DOHH2 (cell line): ENCODE measurements at regions not wholly inside any gene's neighbourhood (a gene's known extent, or its start where the extent isn't known, plus 50 kb on each side); places are given as distances from the start of the nearest gene placed in this dataset.

Experiments used
- H3F3A ChIP-seq: fragments of 200-600 bp; sonication (generic), shearing (Covaris generic); 2 replicates; pipeline ENCODE4 v1.6.0; 2016; ENCODE audit warnings: antibody characterized with exemption, mild to moderate bottlenecking; ENCODE audit not compliant: control insufficient read depth, insufficient read depth
- H3K27ac ChIP-seq: fragments of 200-600 bp; sonication (generic); 2 replicates; pipeline ENCODE4 v1.5.1; 2014; ENCODE audit warnings: low read depth, mild to moderate bottlenecking, low read length, moderate library complexity
- H3K27me3 ChIP-seq: fragments of 200-600 bp; sonication (generic); 2 replicates; pipeline ENCODE4 v1.6.1; 2014; ENCODE audit warnings: mild to moderate bottlenecking, low read length, mixed read lengths; ENCODE audit not compliant: control insufficient read depth
- H3K36me3 ChIP-seq: fragments of 200-600 bp; sonication (generic); 2 replicates; pipeline ENCODE4 v1.6.1; 2014; ENCODE audit warnings: mild to moderate bottlenecking, low read length, moderate library complexity, mixed read lengths; ENCODE audit not compliant: control insufficient read depth
- H3K4me1 ChIP-seq: fragments of 200-600 bp; sonication (generic); 2 replicates; pipeline ENCODE4 v1.6.1; 2014; ENCODE audit warnings: mild to moderate bottlenecking, low read length, mixed read lengths; ENCODE audit not compliant: control insufficient read depth
- H3K4me2 ChIP-seq: fragments of 200-600 bp; sonication (generic); 2 replicates; pipeline ENCODE4 v1.6.0; 2014; ENCODE audit warnings: mild to moderate bottlenecking, low read length, moderate library complexity
- H3K4me3 ChIP-seq: fragments of 200-600 bp; sonication (generic); 2 replicates; pipeline ENCODE4 v1.5.1; 2014; ENCODE audit warnings: mild to moderate bottlenecking, low read length, mixed read lengths
- H3K79me2 ChIP-seq: fragments of 200-600 bp; sonication (generic); 2 replicates; pipeline ENCODE4 v1.6.1; 2014; ENCODE audit warnings: mild to moderate bottlenecking, low read length, mixed read lengths; ENCODE audit not compliant: control insufficient read depth
- H3K9me2 ChIP-seq: fragments of 200-600 bp; sonication (generic); replicated peaks from 2 replicates; pipeline ENCODE4 v1.6.1; 2014; ENCODE audit warnings: mild to moderate bottlenecking, low read length, mixed read lengths; ENCODE audit not compliant: control insufficient read depth
- H3K9me3 ChIP-seq: fragments of 200-600 bp; sonication (generic); 2 replicates; pipeline ENCODE4 v1.6.1; 2014; ENCODE audit warnings: antibody characterized with exemption, low read length, mixed read lengths; ENCODE audit not compliant: control insufficient read depth, insufficient read depth
- H4K20me1 ChIP-seq: fragments of 200-600 bp; sonication (generic); 2 replicates; pipeline ENCODE4 v1.6.0; 2014; ENCODE audit warnings: low read depth, mild to moderate bottlenecking, antibody characterized with exemption, low read length, moderate library complexity; ENCODE audit not compliant: control insufficient read depth, insufficient read depth
- CTCF ChIP-seq: fragments of 200-600 bp; sonication (generic); IDR thresholded peaks from one replicate; pipeline ENCODE4 v1.5.1; 2014; ENCODE audit warnings: antibody characterized with exemption, mild to moderate bottlenecking, low read depth, low read length; ENCODE audit not compliant: poor library complexity, severe bottlenecking
- EZH2phosphoT487 ChIP-seq: fragments of 200-600 bp; sonication (generic); IDR thresholded peaks from 2 replicates; pipeline ENCODE4 v1.6.1; 2017; ENCODE audit warnings: borderline replicate concordance, mild to moderate bottlenecking, antibody characterized with exemption, low read length, moderate library complexity, mixed read lengths

GRCh38 chr14:83697099-83697498, 1832.8 kb upstream of the FLRT2 start:
- Histone ChIP-seq H3K27me3 (no peaks in the 10 kb centered on the region), H3K4me3 (no peak overlapping the region), H3K79me2 (no peaks in the 10 kb centered on the region), H3K4me1 (no peaks in the 10 kb centered on the region), H3K27ac (no peak overlapping the region), H4K20me1 (no peaks in the 10 kb centered on the region), H3K9me3 (no peaks in the 10 kb centered on the region), H3K9me2 (no peaks in the 10 kb centered on the region), H3K36me3 (no peaks in the 10 kb centered on the region), H3K4me2 (no peak overlapping the region), H3F3A (no peaks in the 10 kb centered on the region)
- TF ChIP-seq CTCF (no peak), EZH2phosphoT487 (no peak)

- Histone ChIP-seq H3K79me2 (no peaks in the 10 kb centered on the region), H3K36me3 (no peaks in the 10 kb centered on the region), H3K4me3 (no peak overlapping the region), H3K4me2 (no peak overlapping the region), H3K4me1 (no peaks in the 10 kb centered on the region), H3K27me3 (no peaks in the 10 kb centered on the region), H3K9me3 (no peaks in the 10 kb centered on the region), H3F3A (no peaks in the 10 kb centered on the region), H4K20me1 (no peaks in the 10 kb centered on the region), H3K27ac (no peak overlapping the region), H3K9me2 (no peaks in the 10 kb centered on the region)
- TF ChIP-seq CTCF (no peak), EZH2phosphoT487 (no peak)
Measured at GRCh38 chr14:83702619-83703018, 1827.3 kb upstream of the FLRT2 start.

DNA sequence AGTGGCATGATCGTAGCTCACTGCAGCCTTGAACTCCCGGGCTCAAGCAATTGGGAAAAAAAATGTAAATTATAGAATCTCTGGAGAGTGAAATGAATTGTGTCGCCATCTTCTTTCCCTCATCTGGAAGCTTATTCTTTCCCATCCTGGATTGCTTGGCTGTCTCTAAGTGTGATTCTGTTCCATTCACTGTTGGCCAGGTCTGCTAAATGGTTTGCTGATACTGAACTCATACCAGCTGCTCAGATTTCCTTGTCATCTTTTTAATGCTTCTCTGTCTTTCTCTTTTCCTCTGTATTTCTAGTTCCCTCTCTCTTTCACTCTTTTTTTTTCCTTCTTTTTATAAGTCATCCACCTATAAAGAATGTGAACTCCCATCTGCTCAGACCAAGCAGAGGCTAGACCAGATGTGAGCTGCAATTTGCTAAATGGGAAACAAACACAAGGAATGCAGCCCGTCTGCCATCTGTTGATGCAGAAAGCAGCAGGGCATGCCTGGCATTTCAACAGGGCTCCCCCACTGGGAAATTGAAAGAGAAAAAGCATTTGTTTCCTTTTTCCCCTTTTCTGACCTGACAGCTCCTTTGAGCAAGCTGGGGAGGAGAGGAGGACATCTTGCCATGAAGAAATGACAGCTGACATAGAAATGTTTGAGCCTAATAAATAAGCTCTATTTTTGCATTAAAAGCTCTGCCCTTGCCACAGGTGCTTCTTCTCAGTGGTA, 1823.6 kb upstream of the FLRT2 start:
- Histone ChIP-seq H3K9me2 (no peaks in the 10 kb centered on the region), H3K79me2 (no peaks in the 10 kb centered on the region), H3K27me3 (no peaks in the 10 kb centered on the region), H3K9me3 (no peaks in the 10 kb centered on the region), H3K4me3 (no peak overlapping the region), H3K36me3 (no peaks in the 10 kb centered on the region), H3F3A (no peaks in the 10 kb centered on the region), H3K27ac (no peak overlapping the region), H3K4me2 (no peak overlapping the region), H4K20me1 (no peaks in the 10 kb centered on the region), H3K4me1 (no peaks in the 10 kb centered on the region)
- TF ChIP-seq EZH2phosphoT487 (no peak), CTCF (no peak)

DNA sequence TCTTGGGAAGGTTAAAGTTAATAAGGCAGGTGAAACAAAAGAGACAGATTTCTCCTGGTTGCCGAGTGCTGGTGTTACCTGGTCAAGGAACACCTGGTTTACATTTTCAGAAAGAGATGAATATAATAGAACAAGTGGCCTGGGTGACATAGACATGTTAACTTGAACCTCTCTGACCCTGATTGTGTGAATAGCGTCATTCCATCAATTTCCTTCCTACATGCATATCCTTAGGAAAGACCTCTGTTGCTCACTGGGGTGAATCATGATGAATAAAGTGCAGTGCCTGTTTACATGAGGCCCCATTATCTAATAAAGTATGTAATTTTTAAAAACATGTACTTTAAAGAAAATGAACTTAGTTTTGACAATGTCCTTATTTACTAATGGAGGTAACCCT, 1822.9 kb upstream of the FLRT2 start:
- Histone ChIP-seq H3K36me3 (no peaks in the 10 kb centered on the region), H3K9me2 (no peaks in the 10 kb centered on the region), H3K27ac (no peak overlapping the region), H3K4me1 (no peaks in the 10 kb centered on the region), H3K27me3 (no peaks in the 10 kb centered on the region), H3F3A (no peaks in the 10 kb centered on the region), H3K79me2 (no peaks in the 10 kb centered on the region), H3K9me3 (no peaks in the 10 kb centered on the region), H3K4me3 (no peak overlapping the region), H4K20me1 (no peaks in the 10 kb centered on the region), H3K4me2 (no peak overlapping the region)
- TF ChIP-seq EZH2phosphoT487 (no peak), CTCF (no peak)
